ENCODE measurements at regions not wholly inside any gene's neighbourhood (a gene's known extent, or its start where the extent isn't known, plus 50 kb on each side); places are given as distances from the start of the nearest gene placed in this dataset.

GRCh38 chr13:33512880-33513554 lies 227.5 kb upstream of the STARD13 start:
- ChIA-PET POLR2A (no interaction called here), CTCF (interaction anchor here (1.1 kb wide), 1 partner anchor 211 kb away, joined by 4 read pairs; no protein-coding TSS in a partner anchor)
- no CpG with 5 or more reads among the region's 2 CpGs for WGBS (ENCODE audit: insufficient coverage)

GRCh38 chr13:33514362-33514761 lies 228.8 kb upstream of the STARD13 start:
- H3K36me3 ChIP-seq (ENCODE audit: control insufficient read depth in 4 of 4, insufficient read depth in 4 of 4, low read length in 3 of 4) = no peaks in the 10 kb centered on the region
- no peak for DNase-seq
- H3K9me3 ChIP-seq (ENCODE audit: control extremely low read depth in 1 of 5, control insufficient read depth in 4 of 5, insufficient read depth in 2 of 5, low read depth in 1 of 5, low read length in 4 of 5) = no peaks in the 10 kb centered on the region
- H3K4me1 ChIP-seq (ENCODE audit: control extremely low read depth in 1 of 4, control insufficient read depth in 4 of 4, insufficient read depth in 4 of 4, low read length in 3 of 4) = peaks cover 0 to 9% (median 2%) of the 10 kb centered on the region in 4 experiments
- no peaks in the 10 kb centered on the region for H3K27me3 ChIP-seq (replicated peaks in 2 of 5; ENCODE audit: control insufficient read depth in 4 of 5, insufficient read depth in 5 of 5, low read length in 4 of 5)
- WGBS (ENCODE audit: insufficient coverage) = 79% methylated on average over 4 of the region's 4 CpGs
- ChIA-PET CTCF (interaction anchor here (1.1 to 1.5 kb wide), 3 partner anchors 13 to 29 kb away, joined by 3 to 5 read pairs (median 3); no protein-coding TSS in a partner anchor), POLR2A (no interaction called here)
- H3K27ac ChIP-seq (ENCODE audit: insufficient read depth in 1 of 2, low read depth in 1 of 2, low read length in 2 of 2, poor library complexity in 1 of 2, severe bottlenecking in 2 of 2) = no peak overlapping the region
- H3K4me3 ChIP-seq (ENCODE audit: control insufficient read depth in 1 of 7, extremely low read depth in 1 of 7, insufficient read depth in 4 of 7, low read depth in 2 of 7, low read length in 6 of 7) = no peak overlapping the region

More at GRCh38 chr13:33512880-33513554, 227.5 kb upstream of the STARD13 start:
- peaks cover 0 to 10% (median 2%) of the 10 kb centered on the region in 4 experiments for H3K4me1 ChIP-seq (ENCODE audit: control extremely low read depth in 1 of 4, control insufficient read depth in 4 of 4, insufficient read depth in 4 of 4, low read length in 3 of 4)
- DNase-seq = peak in 2 of 3 donors; percentile 16 to 30
- H3K27ac ChIP-seq (ENCODE audit: insufficient read depth in 1 of 2, low read depth in 1 of 2, low read length in 2 of 2, poor library complexity in 1 of 2, severe bottlenecking in 2 of 2) = no peak overlapping the region
- peaks cover 0 to 6% (median 0%) of the 10 kb centered on the region in 5 experiments for H3K9me3 ChIP-seq (ENCODE audit: control extremely low read depth in 1 of 5, control insufficient read depth in 4 of 5, insufficient read depth in 2 of 5, low read depth in 1 of 5, low read length in 4 of 5)
- H3K36me3 ChIP-seq (ENCODE audit: control insufficient read depth in 4 of 4, insufficient read depth in 4 of 4, low read length in 3 of 4) = no peaks in the 10 kb centered on the region
- no peaks in the 10 kb centered on the region for H3K27me3 ChIP-seq (replicated peaks in 2 of 5; ENCODE audit: control insufficient read depth in 4 of 5, insufficient read depth in 5 of 5, low read length in 4 of 5)
- no peak overlapping the region for H3K4me3 ChIP-seq (ENCODE audit: control insufficient read depth in 1 of 7, extremely low read depth in 1 of 7, insufficient read depth in 4 of 7, low read depth in 2 of 7, low read length in 6 of 7)

- POLR2A ChIA-PET = no interaction called here
- Histone ChIP-seq H3K4me1 (ENCODE audit: control extremely low read depth in 1 of 4, control insufficient read depth in 4 of 4, insufficient read depth in 4 of 4, low read length in 3 of 4) (peaks cover 0 to 4% (median 2%) of the 10 kb centered on the region in 4 experiments), H3K36me3 (ENCODE audit: control insufficient read depth in 4 of 4, insufficient read depth in 4 of 4, low read length in 3 of 4) (no peaks in the 10 kb centered on the region), H3K27me3 (replicated peaks in 2 of 5; ENCODE audit: control insufficient read depth in 4 of 5, insufficient read depth in 5 of 5, low read length in 4 of 5) (no peaks in the 10 kb centered on the region), H3K4me3 (ENCODE audit: control insufficient read depth in 1 of 7, extremely low read depth in 1 of 7, insufficient read depth in 4 of 7, low read depth in 2 of 7, low read length in 6 of 7) (no peak overlapping the region), H3K9me3 (ENCODE audit: control extremely low read depth in 1 of 5, control insufficient read depth in 4 of 5, insufficient read depth in 2 of 5, low read depth in 1 of 5, low read length in 4 of 5) (no peaks in the 10 kb centered on the region), H3K27ac (ENCODE audit: insufficient read depth in 1 of 2, low read depth in 1 of 2, low read length in 2 of 2, poor library complexity in 1 of 2, severe bottlenecking in 2 of 2) (no peak overlapping the region)
- DNase-seq = no peak
- 100% methylated on average over 2 of the region's 3 CpGs for WGBS (ENCODE audit: insufficient coverage)
- CTCF ChIA-PET = interaction anchor here (1.1 to 1.5 kb wide), 3 partner anchors 14 to 28 kb away, joined by 3 to 5 read pairs (median 3); no protein-coding TSS in a partner anchor
Measured at GRCh38 chr13:33515146-33515545, 229.6 kb upstream of the STARD13 start.

GRCh38 chr13:33518452-33518851 lies 232.9 kb upstream of the STARD13 start:
- DNase-seq = peak in 1 of 3 donors; percentile 13
- H3K27me3 ChIP-seq (replicated peaks in 2 of 5; ENCODE audit: control insufficient read depth in 4 of 5, insufficient read depth in 5 of 5, low read length in 4 of 5) = no peaks in the 10 kb centered on the region
- ChIA-PET POLR2A (no interaction called here), CTCF (no interaction called here)
- H3K9me3 ChIP-seq (ENCODE audit: control extremely low read depth in 1 of 5, control insufficient read depth in 4 of 5, insufficient read depth in 2 of 5, low read depth in 1 of 5, low read length in 4 of 5) = no peaks in the 10 kb centered on the region
- H3K36me3 ChIP-seq (ENCODE audit: control insufficient read depth in 4 of 4, insufficient read depth in 4 of 4, low read length in 3 of 4) = no peaks in the 10 kb centered on the region
- H3K4me3 ChIP-seq (ENCODE audit: control insufficient read depth in 1 of 7, extremely low read depth in 1 of 7, insufficient read depth in 4 of 7, low read depth in 2 of 7, low read length in 6 of 7) = no peak overlapping the region
- peaks cover 0 to 5% (median 1%) of the 10 kb centered on the region in 4 experiments for H3K4me1 ChIP-seq (ENCODE audit: control extremely low read depth in 1 of 4, control insufficient read depth in 4 of 4, insufficient read depth in 4 of 4, low read length in 3 of 4)
- WGBS (ENCODE audit: insufficient coverage) = 80% methylated on average over 2 of the region's 2 CpGs
- no peak overlapping the region for H3K27ac ChIP-seq (ENCODE audit: insufficient read depth in 1 of 2, low read depth in 1 of 2, low read length in 2 of 2, poor library complexity in 1 of 2, severe bottlenecking in 2 of 2)

GRCh38 chr13:33519561-33520467 lies 234.3 kb upstream of the STARD13 start:
- 75% methylated on average over 7 of the region's 8 CpGs for WGBS (ENCODE audit: insufficient coverage)
- no peaks in the 10 kb centered on the region for H3K36me3 ChIP-seq (ENCODE audit: control insufficient read depth in 4 of 4, insufficient read depth in 4 of 4, low read length in 3 of 4)
- peaks cover 0 to 5% (median 1%) of the 10 kb centered on the region in 4 experiments for H3K4me1 ChIP-seq (ENCODE audit: control extremely low read depth in 1 of 4, control insufficient read depth in 4 of 4, insufficient read depth in 4 of 4, low read length in 3 of 4)
- no peak for DNase-seq
- no peak overlapping the region for H3K27ac ChIP-seq (ENCODE audit: insufficient read depth in 1 of 2, low read depth in 1 of 2, low read length in 2 of 2, poor library complexity in 1 of 2, severe bottlenecking in 2 of 2)
- H3K9me3 ChIP-seq (ENCODE audit: control extremely low read depth in 1 of 5, control insufficient read depth in 4 of 5, insufficient read depth in 2 of 5, low read depth in 1 of 5, low read length in 4 of 5) = no peaks in the 10 kb centered on the region
- ChIA-PET POLR2A (no interaction called here), CTCF (interaction anchor here (0.6 kb wide), 1 partner anchor 232 kb away, joined by 3 read pairs; no protein-coding TSS in a partner anchor)
- H3K27me3 ChIP-seq (replicated peaks in 2 of 5; ENCODE audit: control insufficient read depth in 4 of 5, insufficient read depth in 5 of 5, low read length in 4 of 5) = no peaks in the 10 kb centered on the region
- H3K4me3 ChIP-seq (ENCODE audit: control insufficient read depth in 1 of 7, extremely low read depth in 1 of 7, insufficient read depth in 4 of 7, low read depth in 2 of 7, low read length in 6 of 7) = no peak overlapping the region

- Histone ChIP-seq H3K9me3 (ENCODE audit: control extremely low read depth in 1 of 5, control insufficient read depth in 4 of 5, insufficient read depth in 2 of 5, low read depth in 1 of 5, low read length in 4 of 5) (no peaks in the 10 kb centered on the region), H3K27ac (ENCODE audit: insufficient read depth in 1 of 2, low read depth in 1 of 2, low read length in 2 of 2, poor library complexity in 1 of 2, severe bottlenecking in 2 of 2) (no peak overlapping the region), H3K36me3 (ENCODE audit: control insufficient read depth in 4 of 4, insufficient read depth in 4 of 4, low read length in 3 of 4) (no peaks in the 10 kb centered on the region), H3K27me3 (replicated peaks in 2 of 5; ENCODE audit: control insufficient read depth in 4 of 5, insufficient read depth in 5 of 5, low read length in 4 of 5) (no peaks in the 10 kb centered on the region), H3K4me3 (ENCODE audit: control insufficient read depth in 1 of 7, extremely low read depth in 1 of 7, insufficient read depth in 4 of 7, low read depth in 2 of 7, low read length in 6 of 7) (no peak overlapping the region), H3K4me1 (ENCODE audit: control extremely low read depth in 1 of 4, control insufficient read depth in 4 of 4, insufficient read depth in 4 of 4, low read length in 3 of 4) (peaks cover 0 to 5% (median 1%) of the 10 kb centered on the region in 4 experiments)
- ChIA-PET CTCF (interaction anchor here (0.6 kb wide), 1 partner anchor 232 kb away, joined by 3 read pairs; no protein-coding TSS in a partner anchor), POLR2A (no interaction called here)
- DNase-seq = no peak
- 98% methylated on average over 5 of the region's 5 CpGs for WGBS (ENCODE audit: insufficient coverage)
Measured at GRCh38 chr13:33520468-33520839, 234.9 kb upstream of the STARD13 start.

- POLR2A ChIA-PET = no interaction called here
Measured at GRCh38 chr13:33524086-33524485, 238.5 kb upstream of the STARD13 start.

More at GRCh38 chr13:33524086-33524485, 238.5 kb upstream of the STARD13 start:
- no peaks in the 10 kb centered on the region for H3K27me3 ChIP-seq (replicated peaks in 2 of 5; ENCODE audit: control insufficient read depth in 4 of 5, insufficient read depth in 5 of 5, low read length in 4 of 5)
- CTCF ChIA-PET = no interaction called here
- H3K27ac ChIP-seq (ENCODE audit: insufficient read depth in 1 of 2, low read depth in 1 of 2, low read length in 2 of 2, poor library complexity in 1 of 2, severe bottlenecking in 2 of 2) = no peak overlapping the region
- peaks cover 0 to 20% (median 13%) of the 10 kb centered on the region in 4 experiments for H3K4me1 ChIP-seq (ENCODE audit: control extremely low read depth in 1 of 4, control insufficient read depth in 4 of 4, insufficient read depth in 4 of 4, low read length in 3 of 4)
- no peaks in the 10 kb centered on the region for H3K36me3 ChIP-seq (ENCODE audit: control insufficient read depth in 4 of 4, insufficient read depth in 4 of 4, low read length in 3 of 4)
- H3K9me3 ChIP-seq (ENCODE audit: control extremely low read depth in 1 of 5, control insufficient read depth in 4 of 5, insufficient read depth in 2 of 5, low read depth in 1 of 5, low read length in 4 of 5) = no peaks in the 10 kb centered on the region
- no peak for DNase-seq
- H3K4me3 ChIP-seq (ENCODE audit: control insufficient read depth in 1 of 7, extremely low read depth in 1 of 7, insufficient read depth in 4 of 7, low read depth in 2 of 7, low read length in 6 of 7) = no peak overlapping the region
- WGBS (ENCODE audit: insufficient coverage) = no CpG with 5 or more reads among the region's 1 CpG
